WERI-Rb-1 (cell line): ENCODE measurements at regions not wholly inside any gene's neighbourhood (a gene's known extent, or its start where the extent isn't known, plus 50 kb on each side); places are given as distances from the start of the nearest gene placed in this dataset.
"Not testable (repeated sequence)": the region's sequence is repeated elsewhere in the genome, so short reads cannot be mapped to it uniquely, and the experiment has no call there.

Experiments used
- DNase-seq: peaks from one replicate; pipeline ENCODE4 v3.0.0-alpha.2; 2020
- H3K27ac ChIP-seq: fragments of 250-450 bp; sonication (Bioruptor Pico); 2 replicates; pipeline ENCODE4 v1.5.1; 2020; ENCODE audit warnings: mild to moderate bottlenecking, moderate library complexity
- H3K27me3 ChIP-seq: fragments of 250-450 bp; sonication (Bioruptor Pico); 2 replicates; pipeline ENCODE4 v1.5.1; 2021; ENCODE audit warnings: mild to moderate bottlenecking, low read depth, moderate library complexity; ENCODE audit not compliant: insufficient read depth, severe bottlenecking
- H3K36me3 ChIP-seq: fragments of 250-450 bp; sonication (Bioruptor Pico); 2 replicates; pipeline ENCODE4 v1.5.1; 2020; ENCODE audit warnings: mild to moderate bottlenecking, moderate library complexity
- H3K4me3 ChIP-seq: 2 replicates; pipeline ENCODE4 v1.5.1; 2011; ENCODE audit warnings: low read depth, mild to moderate bottlenecking, control low read depth, low read length
- H3K9me3 ChIP-seq: fragments of 250-450 bp; sonication (Bioruptor Pico); 2 replicates; pipeline ENCODE4 v1.5.1; 2021; ENCODE audit warnings: mild to moderate bottlenecking, moderate library complexity; ENCODE audit not compliant: severe bottlenecking
- TF ChIP-seq, protein P1 (sequence below): IDR thresholded peaks from 2 replicates; pipeline ENCODE4 v1.5.1; 2011; ENCODE audit warnings: low read depth, mild to moderate bottlenecking, control low read depth, inconsistent platforms, low read length

DNA sequence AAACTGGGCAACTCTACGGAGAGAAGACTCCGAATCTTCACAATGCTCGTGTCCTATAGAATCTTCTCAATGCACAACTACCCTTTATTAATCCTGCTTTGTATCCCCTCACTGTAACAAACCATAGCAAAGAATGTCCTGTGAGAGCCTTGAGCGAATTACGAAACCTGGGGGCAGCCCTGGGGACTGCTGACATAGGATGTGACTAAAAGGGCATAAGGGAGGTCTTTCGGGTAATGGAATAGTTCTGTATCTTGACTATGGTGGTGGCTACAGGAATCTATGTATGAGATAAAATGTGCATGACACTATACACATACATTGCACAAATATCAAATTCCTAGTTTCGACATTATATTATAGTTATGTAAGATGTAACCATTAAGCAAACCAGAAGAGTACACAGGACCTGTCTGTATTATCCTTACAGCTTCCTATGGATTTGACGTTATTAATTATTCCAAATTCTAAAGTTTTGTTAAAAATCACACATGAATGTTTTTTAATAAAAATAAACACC is 162.5 kb upstream of the KCTD7 start:
- DNase-seq, result no peak
- Histone ChIP-seq H3K4me3 (no peak overlapping the region), H3K27me3 (no peaks in the 10 kb centered on the region), H3K9me3 (no peaks in the 10 kb centered on the region), H3K36me3 (no peaks in the 10 kb centered on the region), H3K27ac (no peak overlapping the region)
- TF ChIP-seq, protein P1, sequence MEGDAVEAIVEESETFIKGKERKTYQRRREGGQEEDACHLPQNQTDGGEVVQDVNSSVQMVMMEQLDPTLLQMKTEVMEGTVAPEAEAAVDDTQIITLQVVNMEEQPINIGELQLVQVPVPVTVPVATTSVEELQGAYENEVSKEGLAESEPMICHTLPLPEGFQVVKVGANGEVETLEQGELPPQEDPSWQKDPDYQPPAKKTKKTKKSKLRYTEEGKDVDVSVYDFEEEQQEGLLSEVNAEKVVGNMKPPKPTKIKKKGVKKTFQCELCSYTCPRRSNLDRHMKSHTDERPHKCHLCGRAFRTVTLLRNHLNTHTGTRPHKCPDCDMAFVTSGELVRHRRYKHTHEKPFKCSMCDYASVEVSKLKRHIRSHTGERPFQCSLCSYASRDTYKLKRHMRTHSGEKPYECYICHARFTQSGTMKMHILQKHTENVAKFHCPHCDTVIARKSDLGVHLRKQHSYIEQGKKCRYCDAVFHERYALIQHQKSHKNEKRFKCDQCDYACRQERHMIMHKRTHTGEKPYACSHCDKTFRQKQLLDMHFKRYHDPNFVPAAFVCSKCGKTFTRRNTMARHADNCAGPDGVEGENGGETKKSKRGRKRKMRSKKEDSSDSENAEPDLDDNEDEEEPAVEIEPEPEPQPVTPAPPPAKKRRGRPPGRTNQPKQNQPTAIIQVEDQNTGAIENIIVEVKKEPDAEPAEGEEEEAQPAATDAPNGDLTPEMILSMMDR, result no peak

DNA sequence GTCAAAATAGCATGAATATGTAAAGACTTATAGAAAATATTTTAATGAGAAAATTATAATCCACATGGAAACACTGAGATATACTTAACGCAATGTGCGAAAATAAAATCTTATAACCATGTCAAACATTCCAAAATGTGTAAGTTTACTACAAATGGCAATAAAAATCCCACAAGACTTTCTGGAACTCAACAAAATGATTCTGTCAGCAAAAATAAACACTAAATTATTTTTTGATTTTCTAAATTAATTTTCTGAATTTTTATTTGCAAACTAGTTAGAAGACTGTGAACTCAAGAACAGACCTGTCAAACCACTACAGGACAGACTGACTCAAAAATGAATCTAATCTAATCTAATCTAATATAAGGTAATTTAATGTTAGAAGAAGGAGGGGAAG is 160.8 kb upstream of the KCTD7 start:
- TF ChIP-seq, protein P1, result no peak
- Histone ChIP-seq H3K9me3 (no peaks in the 10 kb centered on the region), H3K36me3 (no peaks in the 10 kb centered on the region), H3K27me3 (no peaks in the 10 kb centered on the region), H3K27ac (no peak overlapping the region), H3K4me3 (no peak overlapping the region)
- DNase-seq, result no peak

DNA sequence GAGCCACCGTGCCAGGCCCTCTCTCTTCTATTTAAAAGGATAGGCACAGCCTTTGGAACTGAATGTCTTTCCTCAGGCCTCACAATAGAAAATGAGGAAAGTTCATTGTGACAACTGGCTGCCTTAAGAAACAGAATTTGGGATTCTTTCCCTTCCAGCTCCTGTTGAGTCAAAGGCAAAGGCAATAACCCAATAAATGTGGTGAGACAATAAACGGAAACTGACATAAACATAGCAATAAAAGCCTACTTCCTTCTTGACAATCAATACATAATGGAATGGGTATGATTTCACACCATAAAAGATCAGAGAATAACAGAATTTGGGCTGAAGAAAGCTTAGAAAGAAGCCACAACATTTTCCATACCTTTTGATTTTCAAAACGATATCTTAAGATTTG is 155.6 kb upstream of the KCTD7 start:
- not testable (repeated sequence) for DNase-seq, H3K27ac ChIP-seq, H3K27me3 ChIP-seq, H3K36me3 ChIP-seq, H3K4me3 ChIP-seq, H3K9me3 ChIP-seq

DNA sequence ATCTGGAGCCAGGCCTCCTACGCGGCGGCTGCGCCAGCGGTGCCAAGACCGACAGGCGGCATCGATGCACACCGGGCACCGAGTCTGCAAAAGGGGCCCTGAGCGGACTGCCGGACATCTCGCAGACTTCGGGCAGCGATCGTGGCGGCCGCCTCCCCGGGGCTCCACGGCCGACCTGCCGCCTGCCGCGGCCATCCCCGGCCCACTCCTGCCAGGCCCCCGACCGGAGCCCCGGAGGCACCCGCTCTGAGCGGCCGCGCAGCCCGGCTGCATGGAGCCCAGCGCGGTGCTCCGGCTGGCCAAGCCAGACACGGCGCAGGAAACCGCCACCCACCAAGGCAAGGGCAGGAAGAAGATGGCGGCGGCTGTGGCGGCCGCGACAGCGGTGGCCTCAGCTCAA is 154.2 kb upstream of the KCTD7 start:
- Histone ChIP-seq H3K27ac (no peak overlapping the region), H3K36me3 (no peaks in the 10 kb centered on the region), H3K4me3 (no peak overlapping the region), H3K27me3 (no peaks in the 10 kb centered on the region), H3K9me3 (no peaks in the 10 kb centered on the region)
- no peak for DNase-seq
- TF ChIP-seq, protein P1, result no peak

DNA sequence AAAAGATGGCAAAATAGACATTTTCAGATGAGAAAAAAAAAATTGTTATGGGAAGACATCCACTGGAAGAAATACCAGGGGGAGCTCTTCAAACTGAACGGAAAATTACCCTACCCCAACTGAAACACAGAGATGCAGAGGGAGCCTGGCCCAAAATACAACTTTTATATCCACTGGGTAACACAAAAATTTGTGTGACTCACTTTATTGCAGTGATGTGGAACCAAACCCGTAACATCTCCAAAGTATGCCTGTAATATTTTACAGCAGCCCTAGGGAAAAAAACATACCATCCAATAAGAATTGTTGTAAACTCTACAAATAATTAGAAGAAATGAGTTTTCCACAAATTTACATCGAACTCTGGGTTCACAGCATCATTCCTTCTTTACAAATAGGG is 152.6 kb upstream of the KCTD7 start:
- H3K27ac ChIP-seq, DNase-seq, H3K27me3 ChIP-seq, H3K36me3 ChIP-seq, H3K4me3 ChIP-seq, H3K9me3 ChIP-seq: not testable (repeated sequence)

DNA sequence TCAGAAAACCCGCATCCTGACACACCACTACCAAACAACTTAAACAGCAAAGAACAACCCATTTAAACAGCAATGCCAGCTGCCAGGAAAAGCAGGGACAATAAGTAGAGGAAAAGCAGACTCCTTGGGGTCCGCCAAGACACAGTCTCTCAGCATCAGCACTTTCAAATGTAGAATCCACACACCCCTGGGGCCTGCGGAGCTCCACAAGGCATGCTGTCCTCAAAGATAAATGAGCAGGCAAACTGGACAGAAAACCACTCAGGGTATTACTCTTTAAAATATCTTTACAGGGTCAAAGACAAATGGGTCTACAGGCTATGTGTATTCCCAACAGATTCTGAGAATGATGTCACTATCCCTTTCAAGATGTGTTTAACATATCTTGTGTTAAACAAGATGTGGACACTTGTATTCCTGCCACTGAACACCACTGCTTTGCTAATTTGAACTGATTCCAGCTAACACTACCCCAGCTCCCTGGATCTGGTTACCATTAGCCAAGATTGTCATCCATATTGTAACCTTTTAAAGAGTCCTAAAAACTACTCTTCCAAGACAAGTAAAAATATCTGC is 150.8 kb upstream of the KCTD7 start:
- not testable (repeated sequence) for H3K27ac ChIP-seq, H3K4me3 ChIP-seq, H3K9me3 ChIP-seq, H3K36me3 ChIP-seq, H3K27me3 ChIP-seq, DNase-seq

DNA sequence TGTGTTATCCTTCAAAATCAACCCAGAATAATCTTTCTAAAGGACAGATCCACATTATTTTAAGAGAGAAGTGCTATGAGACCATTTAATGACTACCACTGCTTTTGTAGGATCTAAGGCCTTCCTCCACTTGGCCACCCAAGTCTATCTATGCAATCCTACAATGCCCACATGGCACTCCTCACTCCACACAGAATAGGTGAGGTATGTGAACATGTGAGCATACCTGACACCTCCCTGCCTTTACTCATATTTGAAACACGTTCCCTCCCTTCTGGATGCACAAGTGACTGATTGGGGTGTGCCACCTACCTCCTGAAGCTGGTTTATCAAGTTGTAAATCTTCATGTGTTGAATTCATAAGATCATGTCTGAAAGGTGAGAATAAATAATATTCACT is 147.5 kb upstream of the KCTD7 start:
- not testable (repeated sequence) for H3K27me3 ChIP-seq, DNase-seq

DNA sequence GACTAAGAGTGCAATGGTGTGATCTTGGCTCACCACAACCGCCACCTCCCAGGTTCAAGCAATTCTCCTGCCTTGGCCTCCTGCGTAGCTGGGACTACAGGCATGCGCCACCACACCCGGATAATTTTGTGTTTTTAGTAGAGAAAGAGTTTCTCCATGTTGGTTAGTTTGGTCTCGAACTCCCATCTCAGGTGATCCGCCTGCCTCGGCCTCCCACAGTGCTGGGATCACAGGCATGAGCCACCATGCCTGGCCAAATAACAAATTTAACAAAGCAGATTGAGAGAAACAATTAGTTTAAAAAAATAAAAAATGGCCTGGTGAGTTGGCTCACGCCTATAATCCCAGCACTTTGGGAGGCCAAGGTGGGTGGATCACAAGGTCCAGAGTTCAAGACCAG is 139.6 kb upstream of the KCTD7 start:
- DNase-seq, H3K36me3 ChIP-seq, H3K4me3 ChIP-seq, H3K27ac ChIP-seq, H3K9me3 ChIP-seq, H3K27me3 ChIP-seq: not testable (repeated sequence)

More for the DNA sequence above, 147.5 kb upstream of the KCTD7 start:
- not testable (repeated sequence) for H3K9me3 ChIP-seq, H3K4me3 ChIP-seq, H3K36me3 ChIP-seq, H3K27ac ChIP-seq

DNA sequence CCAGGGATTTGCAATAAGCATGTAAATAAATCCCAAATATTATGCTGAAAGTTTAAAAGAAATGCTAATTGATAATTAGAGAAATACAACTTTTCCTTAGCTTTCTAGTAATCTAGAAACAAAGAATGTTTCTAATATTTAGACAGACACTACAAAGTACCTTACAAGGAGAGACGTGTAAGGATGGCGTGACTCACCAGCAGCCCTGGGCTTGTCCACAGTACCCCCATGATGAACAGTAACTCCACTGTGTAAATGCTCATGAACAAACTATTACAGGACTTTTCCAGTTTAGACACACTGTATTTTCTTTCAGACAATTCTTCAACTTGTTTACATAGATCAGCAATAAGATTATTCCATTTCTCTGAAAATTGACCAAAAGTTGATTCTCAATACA is 138.9 kb upstream of the KCTD7 start:
- DNase-seq, H3K9me3 ChIP-seq, H3K36me3 ChIP-seq, H3K27me3 ChIP-seq, H3K27ac ChIP-seq, H3K4me3 ChIP-seq: not testable (repeated sequence)

DNA sequence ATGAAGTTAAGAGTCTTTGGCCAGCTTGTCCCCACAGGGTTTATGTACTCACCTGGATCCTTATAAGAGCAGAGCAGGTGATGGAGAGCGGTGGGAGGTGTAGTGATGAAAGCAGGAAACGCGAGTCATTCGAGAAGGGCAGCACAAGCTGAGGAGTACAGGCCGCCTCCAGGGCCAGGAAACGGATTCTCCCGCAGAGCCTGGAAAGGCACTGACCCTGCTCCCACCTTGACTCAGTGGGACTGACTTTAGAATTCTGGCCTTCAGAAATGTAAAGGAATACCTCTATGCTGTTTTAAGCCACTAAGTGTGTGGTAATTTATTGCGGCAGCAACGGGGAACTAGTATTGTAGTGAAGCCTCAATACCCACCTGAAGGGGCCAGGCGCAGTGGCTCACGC is 137.7 kb upstream of the KCTD7 start:
- DNase-seq, H3K4me3 ChIP-seq, H3K36me3 ChIP-seq, H3K9me3 ChIP-seq, H3K27me3 ChIP-seq, H3K27ac ChIP-seq: not testable (repeated sequence)

DNA sequence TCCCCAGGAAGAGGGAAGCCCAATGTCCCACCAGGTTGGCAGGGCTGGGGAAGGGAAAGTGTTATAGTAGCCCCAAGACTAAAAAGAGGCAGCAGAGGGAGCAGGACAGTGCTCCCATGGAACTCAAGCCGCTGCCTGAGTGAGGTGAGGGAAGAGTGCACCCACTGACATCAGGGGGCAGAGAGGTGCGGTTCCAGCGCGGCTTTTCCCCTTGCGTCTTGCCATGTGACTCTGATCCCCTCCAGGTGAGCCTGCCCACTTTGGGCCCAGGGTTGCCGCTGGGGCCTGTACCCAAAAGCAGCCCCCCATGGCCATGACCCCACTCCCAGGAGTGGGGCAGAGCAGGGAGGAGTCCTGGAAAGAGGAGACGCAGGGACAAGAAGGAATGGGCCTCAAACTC is 136.3 kb upstream of the KCTD7 start:
- not testable (repeated sequence) for H3K4me3 ChIP-seq, H3K9me3 ChIP-seq, H3K27ac ChIP-seq, DNase-seq, H3K36me3 ChIP-seq, H3K27me3 ChIP-seq
